GM19099 (cell line): ENCODE measurements at regions not wholly inside any gene's neighbourhood (a gene's known extent, or its start where the extent isn't known, plus 50 kb on each side); places are given as distances from the start of the nearest gene placed in this dataset.
A peak's percentile ranks its signal among the peaks of the same experiment; 100 is the strongest.

Experiments
- POLR2A ChIP-seq: IDR thresholded peaks from 3 replicates; pipeline ENCODE4 v1.6.1; 2011; ENCODE audit warnings: low read depth; ENCODE audit not compliant: insufficient read length; ENCODE audit errors: extremely low read depth

DNA sequence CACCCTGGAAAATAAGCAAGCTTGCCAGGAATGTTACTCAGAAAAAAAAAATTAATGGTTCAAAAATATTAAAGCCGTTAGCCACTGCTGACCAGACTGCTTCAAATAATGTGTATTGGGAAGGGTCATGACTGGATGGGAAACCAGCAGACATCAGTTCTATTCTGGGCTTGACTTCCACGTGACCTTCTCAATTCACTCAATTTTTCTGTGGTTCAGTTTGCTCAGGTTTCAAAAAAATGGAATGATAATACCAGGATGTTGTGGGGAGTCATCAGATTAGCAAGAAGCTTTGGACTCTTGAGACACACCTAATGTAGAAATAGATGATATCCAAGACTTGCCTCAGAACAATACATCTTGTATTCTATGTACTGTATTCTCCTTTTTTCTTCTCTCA lies 541.9 kb upstream of the BOD1L1 start:
- TF ChIP-seq POLR2A, result no peak

DNA sequence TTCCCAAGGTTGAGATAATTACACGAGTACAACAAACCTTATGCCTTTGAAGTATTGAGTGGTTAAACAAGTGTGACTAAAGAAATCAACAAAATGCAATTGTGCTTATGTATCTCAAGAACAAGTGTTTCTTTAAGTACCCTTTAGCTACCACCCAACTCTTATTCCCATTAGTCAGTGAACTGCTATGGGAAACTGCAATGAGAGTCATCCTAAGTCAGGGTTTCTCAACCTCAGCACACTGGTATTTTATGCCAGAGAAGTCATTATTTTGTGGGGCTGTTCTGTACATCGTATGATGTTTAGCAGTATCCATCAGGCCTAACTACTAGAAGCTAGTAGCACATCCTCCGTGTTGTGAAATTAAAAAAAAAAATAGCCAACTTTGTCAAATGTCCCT lies 549.1 kb upstream of the BOD1L1 start:
- TF ChIP-seq POLR2A, result no peak

DNA sequence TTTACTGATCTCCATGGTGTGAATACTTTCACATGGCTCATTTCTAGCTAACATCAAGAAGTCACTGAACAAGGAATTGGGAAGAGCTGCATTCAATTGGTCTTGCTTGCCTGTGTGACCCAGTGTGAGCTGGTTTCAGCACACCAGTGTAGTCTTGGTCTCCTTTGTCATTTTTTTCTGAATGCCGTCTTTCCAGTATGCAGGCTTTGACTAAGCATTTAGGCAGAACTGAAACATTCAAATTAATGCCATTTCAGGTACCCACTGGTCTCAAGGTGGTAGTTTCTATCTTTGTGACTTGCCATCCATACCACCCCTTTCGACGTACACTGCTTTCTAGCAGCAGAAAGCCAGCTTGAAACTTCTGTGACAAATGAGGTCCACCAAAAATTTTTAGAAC lies 550.5 kb upstream of the BOD1L1 start:
- peak; percentile 58 for TF ChIP-seq POLR2A

DNA sequence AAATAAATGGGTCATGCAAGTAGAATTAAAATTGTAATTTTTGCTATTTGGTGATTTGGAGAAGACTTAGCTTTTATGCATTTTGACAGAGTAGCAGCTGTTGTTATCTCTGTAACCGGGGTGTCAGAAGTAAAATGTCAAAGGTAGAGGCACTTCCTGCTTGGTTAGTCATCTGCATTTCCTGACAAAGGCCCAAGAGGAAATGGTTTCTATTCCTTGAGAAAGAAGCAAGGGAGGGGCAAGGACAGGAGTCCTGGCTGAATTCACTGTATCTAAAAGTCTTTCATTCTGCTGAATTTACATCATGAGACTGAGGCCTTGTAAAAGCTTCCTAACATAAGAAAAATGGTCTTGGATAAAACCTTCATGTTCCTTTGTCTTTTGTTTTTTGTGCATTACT lies 550.9 kb upstream of the BOD1L1 start:
- no peak for TF ChIP-seq POLR2A

DNA sequence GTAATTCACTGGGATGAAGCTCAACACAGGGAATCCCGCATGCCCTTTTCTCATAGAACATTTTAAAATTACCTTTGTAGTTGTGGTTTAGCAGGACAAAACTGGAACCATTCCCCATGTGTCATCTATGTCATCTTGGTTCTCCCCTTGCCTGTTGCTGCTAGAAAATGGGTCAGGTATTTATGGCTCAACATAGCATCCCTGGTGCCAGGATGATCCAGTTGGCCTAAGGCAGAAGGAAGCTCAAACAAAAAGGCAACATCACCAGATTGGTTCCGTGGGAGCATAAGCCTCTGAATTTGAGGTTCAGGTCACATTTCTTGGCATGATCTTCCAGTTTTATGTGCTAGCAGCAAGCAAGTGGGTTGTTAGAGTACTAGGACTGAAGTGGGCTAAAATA lies 552.6 kb upstream of the BOD1L1 start:
- TF ChIP-seq POLR2A, result no peak

DNA sequence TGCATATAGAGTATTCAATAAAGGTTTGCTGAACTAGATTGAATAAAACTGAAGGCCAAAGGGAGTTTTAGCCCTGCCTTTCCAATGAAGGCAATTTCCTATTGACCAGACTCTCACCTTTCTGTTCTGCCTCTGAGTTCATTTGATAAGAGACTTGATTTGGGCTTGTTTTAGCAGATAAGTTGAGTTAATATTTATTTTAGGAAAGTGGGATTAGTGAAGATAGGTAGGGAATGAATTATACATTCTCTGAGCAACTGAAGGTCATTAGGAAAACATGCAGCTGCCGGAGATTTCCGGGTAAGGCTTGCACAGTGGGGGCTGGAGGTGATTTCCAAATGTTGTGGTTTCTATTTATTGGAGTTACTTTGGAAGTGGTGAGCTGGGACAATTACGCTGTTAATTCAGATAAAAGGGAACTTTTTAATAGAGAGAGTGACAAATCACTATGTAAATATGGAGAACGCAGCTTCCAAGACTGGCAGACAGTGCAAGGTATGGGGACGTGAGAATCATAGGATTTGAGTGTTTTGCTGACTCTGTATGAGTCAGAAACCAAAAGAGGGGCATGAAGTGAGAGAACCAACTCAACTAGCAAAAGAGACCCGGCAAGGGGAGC lies 553.6 kb upstream of the BOD1L1 start:
- TF ChIP-seq POLR2A, result no peak

DNA sequence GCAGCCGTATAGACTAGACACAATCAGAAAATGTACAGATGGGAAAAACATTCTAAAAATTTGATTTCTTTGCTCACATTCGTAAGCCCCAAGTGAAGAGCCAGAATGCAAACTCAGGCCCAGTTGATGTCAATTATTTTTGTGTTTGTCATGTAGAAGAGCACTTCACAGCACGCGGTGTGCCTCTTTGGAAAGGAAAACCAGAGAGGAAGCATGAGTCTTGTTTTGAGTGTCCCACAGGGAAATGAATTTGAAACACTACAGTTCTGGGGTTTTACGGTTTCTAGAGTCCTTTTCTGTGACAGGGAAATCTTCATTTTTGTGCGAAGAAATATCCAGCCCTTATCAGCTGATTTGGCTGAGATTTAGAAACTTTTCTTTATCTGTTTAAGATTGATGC lies 554.6 kb upstream of the BOD1L1 start:
- TF ChIP-seq POLR2A, result no peak

DNA sequence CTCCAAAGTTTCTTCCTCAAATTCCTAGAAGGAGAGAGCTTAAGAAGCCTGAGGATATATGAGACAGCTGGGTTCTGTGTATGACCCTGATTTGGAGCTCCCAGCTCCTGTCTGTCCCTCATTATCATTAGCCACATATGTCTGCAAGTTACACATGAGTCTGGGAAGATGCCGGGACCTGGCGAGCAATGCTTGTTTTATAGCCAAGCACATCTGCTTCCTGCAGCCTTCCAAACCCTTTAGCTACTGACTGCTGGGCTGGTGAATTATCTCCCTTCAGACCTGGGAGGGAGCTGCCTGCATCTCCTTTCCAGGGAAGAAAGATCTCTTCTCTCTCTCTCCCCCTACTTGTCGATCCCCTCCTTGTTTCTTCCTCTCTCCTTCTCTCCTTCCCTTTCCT lies 556.7 kb upstream of the BOD1L1 start:
- no peak for TF ChIP-seq POLR2A

DNA sequence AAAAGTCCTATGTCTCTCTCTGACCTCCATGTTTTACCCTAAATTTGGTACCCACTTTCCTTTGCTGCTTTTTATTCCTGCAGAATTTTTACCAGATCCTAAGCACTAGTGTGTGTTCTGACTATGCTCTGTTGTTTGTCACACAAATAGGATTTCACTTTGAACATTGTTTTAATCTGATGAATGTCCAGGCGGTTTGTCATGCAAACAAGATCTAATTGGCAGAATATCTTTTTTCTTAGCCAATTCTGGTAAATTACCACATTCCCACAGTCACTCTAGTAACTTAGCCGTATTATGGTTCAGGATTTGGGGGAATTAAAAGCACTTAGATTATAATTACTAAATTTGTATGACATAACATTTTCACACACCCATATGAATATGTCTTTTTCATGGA lies 557.2 kb upstream of the BOD1L1 start:
- TF ChIP-seq POLR2A, result no peak

DNA sequence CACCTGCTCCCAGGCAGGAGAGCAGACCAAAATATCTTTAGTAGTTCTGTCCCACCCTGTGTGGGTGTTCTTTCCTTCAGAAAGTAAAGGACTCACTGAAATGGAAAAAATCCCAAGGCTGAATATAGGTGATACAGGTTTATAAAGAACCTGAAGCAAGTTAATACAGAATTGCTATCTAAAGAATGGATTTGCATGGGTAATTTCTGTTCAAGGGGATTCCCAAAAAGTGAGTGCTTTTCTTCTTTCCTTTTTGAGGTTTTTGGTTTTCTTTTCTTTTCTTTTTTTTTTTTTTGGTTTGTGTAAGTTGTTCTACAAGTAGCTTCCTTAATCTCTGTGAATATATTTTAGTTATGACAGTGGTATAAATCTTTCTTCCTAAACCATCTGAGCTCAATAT lies 560.7 kb upstream of the BOD1L1 start:
- no peak for TF ChIP-seq POLR2A

DNA sequence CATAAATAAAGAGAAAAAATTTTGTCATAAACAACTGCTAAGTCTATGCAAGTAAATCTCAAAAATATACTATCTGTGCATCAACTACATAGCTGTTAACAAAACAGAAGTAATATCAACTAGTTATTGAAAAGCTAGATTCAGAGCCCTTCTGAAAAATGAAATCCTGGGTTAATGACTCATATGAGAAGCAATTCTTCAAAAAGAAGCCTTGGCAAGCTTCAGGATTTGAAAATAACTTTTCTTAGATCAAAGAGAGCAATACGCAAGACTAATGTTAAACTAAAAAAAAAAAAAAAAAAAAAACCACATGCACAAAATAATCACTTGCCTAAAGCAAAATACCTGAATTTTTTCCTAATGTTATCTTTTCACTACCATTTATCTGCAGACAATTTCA lies 566.1 kb upstream of the BOD1L1 start:
- TF ChIP-seq POLR2A, result no peak

DNA sequence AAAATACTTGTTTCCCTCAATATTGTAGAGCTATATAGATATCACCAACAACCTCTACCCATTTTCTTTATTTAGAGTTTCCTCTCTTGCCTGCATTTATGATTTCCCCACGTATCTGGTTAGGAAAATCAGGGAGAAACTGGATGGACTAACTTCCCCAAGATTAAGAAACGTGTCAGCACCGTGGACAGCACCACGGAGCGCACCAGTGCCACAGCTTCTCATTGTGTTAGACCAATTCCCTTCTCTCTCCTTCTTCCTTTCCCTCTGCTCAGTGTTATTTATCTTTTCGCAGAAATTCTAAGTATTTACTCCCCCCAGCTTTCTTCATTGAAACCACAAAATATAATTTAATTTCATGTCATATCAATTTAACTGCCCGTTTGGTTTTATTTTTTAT lies 568.6 kb upstream of the BOD1L1 start:
- TF ChIP-seq POLR2A, result no peak

DNA sequence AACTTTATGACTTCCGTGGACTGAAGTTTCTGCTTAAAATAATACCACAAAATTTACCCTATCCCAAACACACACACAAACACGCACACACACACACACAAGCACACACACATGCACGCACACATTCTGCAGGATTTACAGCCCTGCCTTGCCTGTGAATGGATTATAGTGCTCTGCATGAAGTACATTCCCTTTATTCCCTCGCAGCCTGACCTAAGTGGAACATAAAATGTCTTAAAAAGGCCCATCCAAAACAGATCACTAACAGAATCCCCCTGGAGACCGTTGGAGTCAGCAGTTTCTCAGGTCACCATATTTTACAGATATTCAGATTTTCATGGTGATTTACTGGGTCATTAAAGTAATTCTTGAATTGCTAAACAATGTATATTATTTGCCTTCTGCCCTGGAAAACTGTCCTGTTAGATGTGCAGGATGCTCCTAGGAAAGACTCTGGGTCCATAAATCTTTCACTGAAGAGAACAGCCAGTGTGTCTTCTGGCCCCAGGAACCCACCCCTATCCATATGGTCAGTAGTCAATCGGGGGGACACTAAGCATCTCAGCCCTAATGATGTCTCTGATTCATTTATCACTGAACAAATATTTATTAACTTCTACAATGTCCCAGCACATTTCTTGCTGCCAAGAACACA lies 587.7 kb upstream of the BOD1L1 start:
- TF ChIP-seq POLR2A, result no peak

DNA sequence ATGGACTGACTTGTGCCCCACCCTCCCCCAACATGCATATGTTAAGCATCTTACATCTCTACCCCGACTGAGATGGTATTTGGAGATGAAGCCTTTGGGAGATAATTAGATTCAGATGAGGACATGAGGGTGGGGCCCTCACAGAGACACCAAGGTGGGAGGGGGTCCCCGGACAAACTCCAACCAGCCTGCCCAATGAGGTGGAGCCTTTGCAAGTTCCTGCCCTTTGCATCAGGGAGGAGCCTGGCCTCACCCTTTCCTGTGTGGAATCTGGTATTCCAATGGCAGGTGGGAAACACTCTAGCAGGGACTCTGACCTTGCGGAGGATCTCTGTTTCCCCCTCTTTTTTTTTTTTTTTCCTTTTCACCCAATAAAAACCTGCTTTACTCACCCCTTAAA lies 589.9 kb upstream of the BOD1L1 start:
- no peak for TF ChIP-seq POLR2A

DNA sequence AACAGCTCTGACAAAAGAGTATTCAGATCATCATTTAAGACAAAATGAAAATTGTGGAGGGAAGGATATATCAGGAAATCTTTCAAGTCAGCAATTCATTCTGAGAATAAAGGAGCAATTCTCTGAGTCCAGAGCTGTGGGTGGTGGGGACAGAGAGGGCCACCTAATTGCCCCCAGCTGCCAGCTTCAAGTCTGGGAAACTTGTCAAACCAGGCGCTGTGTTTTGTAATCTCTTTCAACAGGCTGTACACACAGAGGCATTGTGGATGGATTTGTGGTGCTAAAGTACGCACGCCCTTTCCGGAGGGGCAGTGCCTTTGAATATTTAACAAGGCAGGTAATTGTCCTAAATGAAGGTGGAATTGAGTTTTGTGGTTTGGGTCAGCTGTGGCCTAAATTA lies 591.1 kb upstream of the BOD1L1 start:
- TF ChIP-seq POLR2A, result no peak

DNA sequence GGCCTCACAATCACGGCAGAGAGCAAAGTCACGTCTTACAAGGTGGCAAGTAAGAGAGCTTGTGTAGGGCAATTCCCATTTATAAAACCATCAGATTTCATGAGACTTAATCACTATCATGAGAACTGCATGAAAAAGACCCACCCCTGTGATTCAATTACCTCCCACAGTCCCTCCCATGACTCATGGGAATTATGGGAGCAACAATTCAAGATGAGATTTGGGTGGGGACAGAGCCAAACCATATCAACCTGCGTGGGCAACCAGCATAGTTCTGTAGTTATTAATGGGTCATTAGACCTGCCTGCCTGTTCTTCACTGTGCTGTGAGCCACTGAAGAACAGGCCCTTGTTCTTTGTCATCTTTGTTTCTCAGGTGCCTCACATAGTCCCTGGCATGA lies 593.7 kb upstream of the BOD1L1 start:
- TF ChIP-seq POLR2A, result no peak
